ENCODE measurements at regions not wholly inside any gene's neighbourhood (a gene's known extent, or its start where the extent isn't known, plus 50 kb on each side); places are given as distances from the start of the nearest gene placed in this dataset.

DNA sequence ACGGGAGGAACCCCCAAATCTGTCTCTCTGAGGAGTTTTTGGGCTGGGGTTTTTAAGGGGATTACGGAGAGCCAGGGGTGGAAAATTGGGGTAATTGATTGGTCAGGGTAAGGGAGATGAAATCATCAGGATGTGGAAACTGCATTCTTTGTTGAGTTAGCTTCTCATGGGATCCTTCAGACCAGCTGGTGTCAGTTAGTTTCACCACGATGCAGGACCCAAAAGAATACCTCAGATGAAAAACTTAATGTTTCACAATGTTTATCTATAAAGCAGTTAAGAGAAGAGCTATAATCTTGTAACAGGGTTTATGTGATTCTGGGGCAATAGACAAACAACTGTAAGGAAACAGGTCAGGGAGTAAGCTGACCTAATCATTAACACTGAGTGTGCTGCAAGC lies 230.8 kb downstream of the POU4F1 start:
- no peak for DNase-seq
- Histone ChIP-seq H3K9me3 (no peaks in the 10 kb centered on the region), H3K4me1 (no peaks in the 10 kb centered on the region), H3K36me3 (no peaks in the 10 kb centered on the region), H3K4me3 (no peak overlapping the region), H3K27ac (no peak overlapping the region), H3K27me3 (no peaks in the 10 kb centered on the region)
- intact Hi-C loops (cut with DNase I; ENCODE audit: low total_unique reads): no loop called here
- TF ChIP-seq, protein P1, sequence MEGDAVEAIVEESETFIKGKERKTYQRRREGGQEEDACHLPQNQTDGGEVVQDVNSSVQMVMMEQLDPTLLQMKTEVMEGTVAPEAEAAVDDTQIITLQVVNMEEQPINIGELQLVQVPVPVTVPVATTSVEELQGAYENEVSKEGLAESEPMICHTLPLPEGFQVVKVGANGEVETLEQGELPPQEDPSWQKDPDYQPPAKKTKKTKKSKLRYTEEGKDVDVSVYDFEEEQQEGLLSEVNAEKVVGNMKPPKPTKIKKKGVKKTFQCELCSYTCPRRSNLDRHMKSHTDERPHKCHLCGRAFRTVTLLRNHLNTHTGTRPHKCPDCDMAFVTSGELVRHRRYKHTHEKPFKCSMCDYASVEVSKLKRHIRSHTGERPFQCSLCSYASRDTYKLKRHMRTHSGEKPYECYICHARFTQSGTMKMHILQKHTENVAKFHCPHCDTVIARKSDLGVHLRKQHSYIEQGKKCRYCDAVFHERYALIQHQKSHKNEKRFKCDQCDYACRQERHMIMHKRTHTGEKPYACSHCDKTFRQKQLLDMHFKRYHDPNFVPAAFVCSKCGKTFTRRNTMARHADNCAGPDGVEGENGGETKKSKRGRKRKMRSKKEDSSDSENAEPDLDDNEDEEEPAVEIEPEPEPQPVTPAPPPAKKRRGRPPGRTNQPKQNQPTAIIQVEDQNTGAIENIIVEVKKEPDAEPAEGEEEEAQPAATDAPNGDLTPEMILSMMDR (IDR thresholded peaks at IDR 0.05): no peak
- TF ChIP-seq POLR2AphosphoS5 (IDR thresholded peaks at IDR 0.05) (no peak), POLR2A (IDR thresholded peaks at IDR 0.05) (no peak)
- 64 to 72% (median 69%) methylated on average over 3 of the region's 3 CpGs for WGBS, 5 donors

DNA sequence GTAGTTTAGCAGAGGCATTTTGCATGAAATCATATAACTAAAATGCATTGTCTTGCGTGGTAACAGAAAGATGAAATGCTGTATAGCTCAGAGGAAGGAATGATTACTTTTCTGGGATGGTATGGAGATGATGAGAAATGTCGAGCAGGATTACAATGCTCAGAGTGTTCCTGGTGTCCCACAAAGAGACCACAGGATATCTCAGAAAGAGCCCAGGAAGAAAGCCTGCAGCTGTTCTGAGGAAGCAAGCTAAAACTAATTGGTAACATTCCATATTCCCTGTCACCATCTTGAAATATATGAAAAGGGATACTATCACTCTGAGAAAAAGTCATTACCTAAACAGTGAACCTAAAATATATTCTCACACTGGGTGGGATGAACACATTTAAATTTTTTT lies 233.1 kb downstream of the POU4F1 start:
- no peaks in the 10 kb centered on the region for H3K36me3 ChIP-seq
- no peaks in the 10 kb centered on the region for H3K4me1 ChIP-seq
- no peak overlapping the region for H3K27ac ChIP-seq
- H3K9me3 ChIP-seq: no peaks in the 10 kb centered on the region
- no peak for DNase-seq
- TF ChIP-seq, protein P1 (IDR thresholded peaks at IDR 0.05): no peak
- TF ChIP-seq POLR2AphosphoS5 (IDR thresholded peaks at IDR 0.05) (no peak), POLR2A (IDR thresholded peaks at IDR 0.05) (no peak), EP300 (IDR thresholded peaks at IDR 0.05) (no peak)
- no peak overlapping the region for H3K4me3 ChIP-seq
- H3K27me3 ChIP-seq: no peaks in the 10 kb centered on the region
- intact Hi-C loops (cut with DNase I; ENCODE audit: low total_unique reads): no loop called here
- 47 to 87% (median 63%) methylated on average over 2 of the region's 2 CpGs for WGBS, 5 donors

DNA sequence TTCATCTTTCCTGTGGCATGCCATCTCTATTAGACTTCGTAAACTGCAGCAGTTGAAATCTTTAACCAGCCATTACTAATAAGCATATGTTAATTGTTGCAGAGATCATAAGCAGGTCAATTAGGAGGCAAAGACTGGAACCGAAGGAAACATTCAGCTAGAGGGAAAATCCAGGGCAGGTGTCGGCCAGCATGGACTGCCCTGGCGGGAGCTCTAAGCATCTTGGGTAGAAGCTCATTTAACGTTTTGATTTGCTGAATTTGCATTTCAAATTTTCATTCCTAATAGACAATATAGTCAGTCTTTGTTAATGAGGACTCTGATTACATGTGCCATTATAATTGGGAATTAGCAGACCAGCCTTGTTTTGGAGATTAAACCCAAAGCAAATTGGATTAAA lies 238.6 kb downstream of the POU4F1 start:
- TF ChIP-seq POLR2A (IDR thresholded peaks at IDR 0.05) (no peak), EP300 (IDR thresholded peaks at IDR 0.05) (no peak), POLR2AphosphoS5 (IDR thresholded peaks at IDR 0.05) (no peak)
- TF ChIP-seq, protein P1 (IDR thresholded peaks at IDR 0.05): no peak
- intact Hi-C loops (cut with DNase I; ENCODE audit: low total_unique reads): no loop called here
- Histone ChIP-seq H3K4me3 (no peak overlapping the region), H3K27ac (no peak overlapping the region), H3K4me1 (no peaks in the 10 kb centered on the region), H3K27me3 (no peaks in the 10 kb centered on the region), H3K9me3 (no peaks in the 10 kb centered on the region), H3K36me3 (no peaks in the 10 kb centered on the region)
- no peak for DNase-seq
- WGBS, 5 donors: 67 to 77% (median 77%) methylated on average over 5 of the region's 5 CpGs

DNA sequence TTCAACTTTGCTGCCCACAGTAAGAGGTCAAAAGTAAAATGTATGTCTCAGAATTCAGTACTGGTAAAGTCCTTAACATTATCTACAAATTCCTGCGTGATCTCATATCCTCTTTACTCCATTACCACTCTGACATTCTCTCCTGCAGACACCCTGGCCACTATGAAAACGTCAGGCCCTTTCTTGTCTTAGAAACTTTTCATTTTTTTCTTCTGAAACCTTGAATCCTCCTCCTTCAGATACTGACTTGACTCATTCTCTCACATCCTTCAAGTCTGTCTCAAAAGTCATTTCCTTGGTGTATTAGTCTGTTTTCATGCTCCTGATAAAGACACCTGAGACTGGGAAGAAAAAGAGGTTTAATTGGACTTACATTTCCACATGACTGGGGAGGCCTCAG lies 262.3 kb downstream of the POU4F1 start:
- H3K36me3 ChIP-seq: no peaks in the 10 kb centered on the region
- intact Hi-C loops (cut with DNase I; ENCODE audit: low total_unique reads): no loop called here
- no peaks in the 10 kb centered on the region for H3K4me1 ChIP-seq
- H3K27ac ChIP-seq: no peak overlapping the region
- H3K27me3 ChIP-seq: no peaks in the 10 kb centered on the region
- 37 to 54% (median 48%) methylated on average over 2 of the region's 2 CpGs for WGBS, 5 donors
- no peak overlapping the region for H3K4me3 ChIP-seq
- TF ChIP-seq POLR2A (IDR thresholded peaks at IDR 0.05): no peak
- TF ChIP-seq POLR2AphosphoS5 (IDR thresholded peaks at IDR 0.05): no peak
- TF ChIP-seq EP300 (IDR thresholded peaks at IDR 0.05): no peak
- TF ChIP-seq, protein P1 (IDR thresholded peaks at IDR 0.05): no peak
- no peaks in the 10 kb centered on the region for H3K9me3 ChIP-seq
- DNase-seq: no peak
